ENCODE measurements at regions not wholly inside any gene's neighbourhood (a gene's known extent, or its start where the extent isn't known, plus 50 kb on each side); places are given as distances from the start of the nearest gene placed in this dataset.

GRCh38 chr3:98966434-98966833 lies 64.9 kb upstream of the DCBLD2 start:
- ATAC-seq (replicated peaks in 1 of 2): no peak
- Mint-ChIP-seq H3K36me3 (ENCODE audit: insufficient read depth in 2 of 2) (no peaks in the 10 kb centered on the region), H3K27ac (no peak overlapping the region), H3K4me3 (no peak overlapping the region), H3K4me1 (ENCODE audit: low read depth) (peaks cover 20% of the 10 kb centered on the region), H3K27me3 (ENCODE audit: low read depth) (peaks cover 14% of the 10 kb centered on the region), H3K9me3 (peaks cover 0 to 5% of the 10 kb centered on the region in 2 donors)
- DNase-seq: no peak

- peaks cover 8% of the 10 kb centered on the region for H3K4me1 Mint-ChIP-seq (ENCODE audit: low read depth)
- H3K27ac Mint-ChIP-seq: no peak overlapping the region
- H3K36me3 Mint-ChIP-seq (ENCODE audit: insufficient read depth in 2 of 2): no peaks in the 10 kb centered on the region
- no peak overlapping the region for H3K4me3 Mint-ChIP-seq
- ATAC-seq (replicated peaks in 1 of 2) (no peak), DNase-seq (no peak)
- peaks cover 0 to 4% of the 10 kb centered on the region in 2 donors for H3K9me3 Mint-ChIP-seq
- H3K27me3 Mint-ChIP-seq (ENCODE audit: low read depth): peaks cover 14% of the 10 kb centered on the region
Measured at GRCh38 chr3:98964784-98965183, 63.3 kb upstream of the DCBLD2 start.

GRCh38 chr3:98963546-98963945 lies 62.1 kb upstream of the DCBLD2 start:
- H3K27ac Mint-ChIP-seq: no peak overlapping the region
- H3K4me1 Mint-ChIP-seq (ENCODE audit: low read depth): peaks cover 8% of the 10 kb centered on the region
- DNase-seq: no peak
- peaks cover 25% of the 10 kb centered on the region for H3K27me3 Mint-ChIP-seq (ENCODE audit: low read depth)
- H3K9me3 Mint-ChIP-seq: peaks cover 0 to 4% of the 10 kb centered on the region in 2 donors
- H3K36me3 Mint-ChIP-seq (ENCODE audit: insufficient read depth in 2 of 2): no peaks in the 10 kb centered on the region
- H3K4me3 Mint-ChIP-seq: no peak overlapping the region
- ATAC-seq (replicated peaks in 1 of 2): no peak

GRCh38 chr3:98962951-98963350 lies 61.5 kb upstream of the DCBLD2 start:
- Mint-ChIP-seq H3K27ac (no peak overlapping the region), H3K4me3 (no peak overlapping the region), H3K36me3 (ENCODE audit: insufficient read depth in 2 of 2) (no peaks in the 10 kb centered on the region)

GRCh38 chr3:98962189-98962930 lies 60.9 kb upstream of the DCBLD2 start:
- Mint-ChIP-seq H3K27me3 (ENCODE audit: low read depth) (peaks cover 30% of the 10 kb centered on the region), H3K27ac (no peak overlapping the region), H3K4me1 (ENCODE audit: low read depth) (peaks cover 8% of the 10 kb centered on the region), H3K9me3 (peaks cover 0 to 4% of the 10 kb centered on the region in 2 donors), H3K4me3 (no peak overlapping the region), H3K36me3 (ENCODE audit: insufficient read depth in 2 of 2) (no peaks in the 10 kb centered on the region)
- no peak for ATAC-seq (replicated peaks in 1 of 2)
- no peak for DNase-seq

More at GRCh38 chr3:98962951-98963350, 61.5 kb upstream of the DCBLD2 start:
- Mint-ChIP-seq H3K4me1 (ENCODE audit: low read depth) (peaks cover 8% of the 10 kb centered on the region), H3K9me3 (peaks cover 0 to 4% of the 10 kb centered on the region in 2 donors), H3K27me3 (ENCODE audit: low read depth) (peaks cover 30% of the 10 kb centered on the region)
- no peak for DNase-seq
- no peak for ATAC-seq (replicated peaks in 1 of 2)

- peaks cover 2% of the 10 kb centered on the region for H3K4me1 Mint-ChIP-seq (ENCODE audit: low read depth)
- no peak for ATAC-seq (replicated peaks in 1 of 2)
Measured at GRCh38 chr3:98961161-98962155, 60.0 kb upstream of the DCBLD2 start.

GRCh38 chr3:98957681-98958080 lies 56.2 kb upstream of the DCBLD2 start:
- Mint-ChIP-seq H3K9me3 (no peaks in the 10 kb centered on the region), H3K4me3 (no peak overlapping the region), H3K27ac (no peak overlapping the region), H3K27me3 (ENCODE audit: low read depth) (peaks cover 29% of the 10 kb centered on the region), H3K36me3 (ENCODE audit: insufficient read depth in 2 of 2) (no peaks in the 10 kb centered on the region), H3K4me1 (ENCODE audit: low read depth) (no peaks in the 10 kb centered on the region)
- DNase-seq (no peak), ATAC-seq (replicated peaks in 1 of 2) (no peak)

More at GRCh38 chr3:98961161-98962155, 60.0 kb upstream of the DCBLD2 start:
- peaks cover 37% of the 10 kb centered on the region for H3K27me3 Mint-ChIP-seq (ENCODE audit: low read depth)
- H3K36me3 Mint-ChIP-seq (ENCODE audit: insufficient read depth in 2 of 2): no peaks in the 10 kb centered on the region
- no peaks in the 10 kb centered on the region for H3K9me3 Mint-ChIP-seq
- no peak for DNase-seq
- H3K27ac Mint-ChIP-seq: no peak overlapping the region
- H3K4me3 Mint-ChIP-seq: no peak overlapping the region

- no peak overlapping the region for H3K27ac Mint-ChIP-seq
- no peak for ATAC-seq (replicated peaks in 1 of 2)
- no peaks in the 10 kb centered on the region for H3K4me1 Mint-ChIP-seq (ENCODE audit: low read depth)
- no peaks in the 10 kb centered on the region for H3K36me3 Mint-ChIP-seq (ENCODE audit: insufficient read depth in 2 of 2)
- H3K4me3 Mint-ChIP-seq: no peak overlapping the region
- no peak for DNase-seq
- H3K9me3 Mint-ChIP-seq: no peaks in the 10 kb centered on the region
- H3K27me3 Mint-ChIP-seq (ENCODE audit: low read depth): peaks cover 29% of the 10 kb centered on the region
Measured at GRCh38 chr3:98956008-98956407, 54.5 kb upstream of the DCBLD2 start.

GRCh38 chr3:98954791-98955604 lies 53.5 kb upstream of the DCBLD2 start:
- ATAC-seq (replicated peaks in 1 of 2) (no peak), DNase-seq (no peak)
- H3K4me1 Mint-ChIP-seq (ENCODE audit: low read depth): no peaks in the 10 kb centered on the region
- H3K4me3 Mint-ChIP-seq: no peak overlapping the region
- no peaks in the 10 kb centered on the region for H3K36me3 Mint-ChIP-seq (ENCODE audit: insufficient read depth in 2 of 2)
- H3K27ac Mint-ChIP-seq: no peak overlapping the region
- H3K9me3 Mint-ChIP-seq: no peaks in the 10 kb centered on the region
- H3K27me3 Mint-ChIP-seq (ENCODE audit: low read depth): peaks cover 37% of the 10 kb centered on the region

- Mint-ChIP-seq H3K27ac (no peak overlapping the region), H3K4me1 (ENCODE audit: low read depth) (no peaks in the 10 kb centered on the region), H3K36me3 (ENCODE audit: insufficient read depth in 2 of 2) (no peaks in the 10 kb centered on the region), H3K27me3 (ENCODE audit: low read depth) (peaks cover 33% of the 10 kb centered on the region), H3K9me3 (no peaks in the 10 kb centered on the region), H3K4me3 (no peak overlapping the region)
- ATAC-seq (replicated peaks in 1 of 2) (no peak), DNase-seq (no peak)
Measured at GRCh38 chr3:98954242-98954641, 52.7 kb upstream of the DCBLD2 start.

- no peak overlapping the region for H3K27ac Mint-ChIP-seq
- H3K9me3 Mint-ChIP-seq: peaks cover 2% of the 10 kb centered on the region in 2 donors
- H3K4me1 Mint-ChIP-seq (ENCODE audit: low read depth): no peaks in the 10 kb centered on the region
- ATAC-seq (replicated peaks in 1 of 2) (no peak), DNase-seq (no peak)
- H3K4me3 Mint-ChIP-seq: no peak overlapping the region
- peaks cover 26% of the 10 kb centered on the region for H3K27me3 Mint-ChIP-seq (ENCODE audit: low read depth)
- H3K36me3 Mint-ChIP-seq (ENCODE audit: insufficient read depth in 2 of 2): no peaks in the 10 kb centered on the region
Measured at GRCh38 chr3:98952404-98952803, 50.9 kb upstream of the DCBLD2 start.

Measured in activated T-cell treated with anti-CD3 and anti-CD28 coated beads, Interleukin-2, amount 50 U/mL, for 72 hours (primary cell).